Body of pancreas (tissue), 4 donors: ENCODE measurements at regions not wholly inside any gene's neighbourhood (a gene's known extent, or its start where the extent isn't known, plus 50 kb on each side); places are given as distances from the start of the nearest gene placed in this dataset.

Experiments used
- ATAC-seq: fragments of 150-250 bp; one replicate; pipeline ENCODE4 v1.9.1; 2016
- DNase-seq, 4 donors: peaks; one replicate each; pipeline ENCODE4 v3.0.0-alpha.2; 2019
- H3K27ac ChIP-seq, 4 donors: fragments of 200-600 bp; sonication (generic); 1 replicate in 3 of 4; 2 replicates in 1 of 4; pipeline versions ENCODE4 v1.5.1 to v1.6.1; 2016 to 2019; ENCODE audit warnings: mild to moderate bottlenecking in 1 of 4, mixed read lengths in 1 of 4, moderate library complexity in 1 of 4
- H3K27me3 ChIP-seq, 2 donors: fragments of 200-600 bp; sonication (generic); one replicate each; pipeline ENCODE4 v1.6.0; 2016; ENCODE audit warnings: mild to moderate bottlenecking in 1 of 2
- H3K36me3 ChIP-seq, 2 donors: fragments of 200-600 bp; sonication (generic); replicated peaks in 1 of 2; 2 replicates each; pipeline ENCODE4 v1.5.1; 2016; ENCODE audit warnings: low read depth in 2 of 2; ENCODE audit not compliant: insufficient read depth in 1 of 2
- H3K4me1 ChIP-seq: fragments of 200-600 bp; sonication (generic); one replicate; pipeline ENCODE4 v1.6.0; 2016
- H3K4me3 ChIP-seq, 2 donors: fragments of 200-600 bp; sonication (generic); 1 replicate in 1 of 2; 2 replicates in 1 of 2; pipeline ENCODE4 v1.5.1; 2016 to 2019
- H3K9me3 ChIP-seq, 3 donors: fragments of 200-600 bp; sonication (generic); 1 replicate in 2 of 3; 2 replicates in 1 of 3; pipeline ENCODE4 v1.5.1; 2016
- POLR2A ChIP-seq, 3 donors: fragments of 450-650 bp; IDR thresholded peaks; one replicate each; pipeline ENCODE4 v1.6.1; 2016; ENCODE audit warnings: antibody characterized with exemption in 3 of 3, mild to moderate bottlenecking in 2 of 3
- WGBS, 2 donors: methylation state at CpG; one replicate each; pipeline ENCODE4 v1.1.5; 2017; 5-methylcytosine and 5-hydroxymethylcytosine counted together
- intact Hi-C: fragments of 100-400 bp; cut with DNase I; formaldehyde crosslinking; loops from one replicate; pipeline ENCODE4 v1.15.1; 2023
- TF ChIP-seq, protein P1 (sequence below), 7 experiments: fragments of 450-650 bp in 4 of 7; fragments of 200-600 bp in 3 of 7; sonication (generic) in 3 of 7; IDR thresholded peaks; one replicate each; pipeline ENCODE4 v1.5.1; 2016 to 2019; ENCODE audit warnings: antibody characterized with exemption in 7 of 7

DNA sequence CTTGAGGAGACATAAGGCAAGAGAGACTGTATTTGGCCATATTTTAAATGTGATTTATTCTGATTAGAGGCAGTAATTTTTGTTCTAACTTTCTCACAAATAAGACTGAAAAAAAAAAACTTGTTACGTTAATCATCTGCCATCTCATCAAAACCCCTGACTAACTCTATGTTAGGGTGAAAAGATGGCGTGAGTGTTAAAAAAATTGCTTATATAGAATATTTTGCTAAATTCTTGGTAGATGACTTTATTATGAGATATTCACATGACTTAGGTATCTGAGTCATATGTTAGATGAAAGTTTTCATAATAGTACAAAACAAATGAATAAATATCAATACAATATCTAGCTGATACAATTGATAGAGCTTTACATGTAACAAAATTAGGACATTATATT is 1508.7 kb upstream of the TMEFF2 start:
- WGBS, 2 donors = 54 to 58% methylated on average over 2 of the region's 2 CpGs
- TF ChIP-seq, protein P1, sequence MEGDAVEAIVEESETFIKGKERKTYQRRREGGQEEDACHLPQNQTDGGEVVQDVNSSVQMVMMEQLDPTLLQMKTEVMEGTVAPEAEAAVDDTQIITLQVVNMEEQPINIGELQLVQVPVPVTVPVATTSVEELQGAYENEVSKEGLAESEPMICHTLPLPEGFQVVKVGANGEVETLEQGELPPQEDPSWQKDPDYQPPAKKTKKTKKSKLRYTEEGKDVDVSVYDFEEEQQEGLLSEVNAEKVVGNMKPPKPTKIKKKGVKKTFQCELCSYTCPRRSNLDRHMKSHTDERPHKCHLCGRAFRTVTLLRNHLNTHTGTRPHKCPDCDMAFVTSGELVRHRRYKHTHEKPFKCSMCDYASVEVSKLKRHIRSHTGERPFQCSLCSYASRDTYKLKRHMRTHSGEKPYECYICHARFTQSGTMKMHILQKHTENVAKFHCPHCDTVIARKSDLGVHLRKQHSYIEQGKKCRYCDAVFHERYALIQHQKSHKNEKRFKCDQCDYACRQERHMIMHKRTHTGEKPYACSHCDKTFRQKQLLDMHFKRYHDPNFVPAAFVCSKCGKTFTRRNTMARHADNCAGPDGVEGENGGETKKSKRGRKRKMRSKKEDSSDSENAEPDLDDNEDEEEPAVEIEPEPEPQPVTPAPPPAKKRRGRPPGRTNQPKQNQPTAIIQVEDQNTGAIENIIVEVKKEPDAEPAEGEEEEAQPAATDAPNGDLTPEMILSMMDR (IDR thresholded peaks at IDR 0.05) = no peak
- TF ChIP-seq POLR2A (IDR thresholded peaks at IDR 0.05) = no peak
- Histone ChIP-seq H3K36me3 (no peaks in the 10 kb centered on the region), H3K4me3 (no peak overlapping the region), H3K4me1 (no peaks in the 10 kb centered on the region), H3K9me3 (no peaks in the 10 kb centered on the region), H3K27ac (no peak overlapping the region), H3K27me3 (no peaks in the 10 kb centered on the region)
- no peak for ATAC-seq
- intact Hi-C loops = no loop called here
- DNase-seq = no peak

DNA sequence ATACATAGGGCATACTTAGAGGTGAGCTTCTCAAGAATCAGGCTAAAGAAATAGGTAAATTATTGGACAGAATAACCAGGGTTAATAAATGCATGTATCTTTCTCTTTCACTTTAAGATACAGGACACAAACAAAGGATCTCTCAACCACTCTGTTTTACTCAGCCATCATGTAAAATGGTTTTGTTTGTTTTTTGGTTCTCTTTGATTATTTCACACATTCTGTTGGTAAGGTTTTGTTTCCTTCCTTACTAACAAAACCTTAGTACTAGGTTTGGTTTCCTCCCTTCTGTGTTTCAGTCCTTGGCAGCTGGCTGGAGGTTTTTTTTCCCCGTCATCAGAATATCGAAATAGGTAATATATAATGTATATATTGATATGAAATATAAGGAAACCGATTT is 1506.8 kb upstream of the TMEFF2 start:
- H3K27me3 ChIP-seq = no peaks in the 10 kb centered on the region
- DNase-seq = no peak
- H3K4me3 ChIP-seq = no peak overlapping the region
- ATAC-seq = no peak
- H3K4me1 ChIP-seq = no peaks in the 10 kb centered on the region
- no peaks in the 10 kb centered on the region for H3K9me3 ChIP-seq
- intact Hi-C loops = no loop called here
- no peaks in the 10 kb centered on the region for H3K36me3 ChIP-seq
- no peak overlapping the region for H3K27ac ChIP-seq
- TF ChIP-seq POLR2A (IDR thresholded peaks at IDR 0.05) = no peak
- TF ChIP-seq, protein P1 (IDR thresholded peaks at IDR 0.05) = no peak
- 66 to 68% methylated on average over 3 of the region's 3 CpGs for WGBS, 2 donors

DNA sequence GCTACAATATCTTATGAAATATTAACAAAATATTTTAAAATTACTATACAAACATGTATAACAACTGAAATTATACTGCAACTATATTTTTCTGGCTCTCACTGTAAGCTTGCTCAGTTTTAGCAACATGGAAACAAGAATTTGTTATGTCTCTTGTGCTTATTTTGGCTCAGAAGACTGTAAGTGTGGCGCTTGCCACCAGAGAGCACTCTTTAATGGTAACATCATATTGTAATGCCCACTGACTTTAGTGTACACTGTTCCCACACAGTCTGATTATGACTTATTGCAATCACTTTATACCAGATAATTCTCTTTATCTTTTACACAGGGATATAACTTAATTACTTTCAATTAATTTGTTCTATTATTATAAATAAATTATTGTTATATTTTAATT is 1500.6 kb upstream of the TMEFF2 start:
- no peak overlapping the region for H3K4me3 ChIP-seq
- DNase-seq (no peak), ATAC-seq (no peak)
- no peak overlapping the region for H3K27ac ChIP-seq
- no peaks in the 10 kb centered on the region for H3K4me1 ChIP-seq
- H3K27me3 ChIP-seq = no peaks in the 10 kb centered on the region
- WGBS, 2 donors = 17 to 28% methylated on average over 1 of the region's 1 CpG
- TF ChIP-seq POLR2A (IDR thresholded peaks at IDR 0.05) = no peak
- TF ChIP-seq, protein P1 (IDR thresholded peaks at IDR 0.05) = no peak
- no peaks in the 10 kb centered on the region for H3K36me3 ChIP-seq
- H3K9me3 ChIP-seq = no peaks in the 10 kb centered on the region
- intact Hi-C loops = no loop called here

DNA sequence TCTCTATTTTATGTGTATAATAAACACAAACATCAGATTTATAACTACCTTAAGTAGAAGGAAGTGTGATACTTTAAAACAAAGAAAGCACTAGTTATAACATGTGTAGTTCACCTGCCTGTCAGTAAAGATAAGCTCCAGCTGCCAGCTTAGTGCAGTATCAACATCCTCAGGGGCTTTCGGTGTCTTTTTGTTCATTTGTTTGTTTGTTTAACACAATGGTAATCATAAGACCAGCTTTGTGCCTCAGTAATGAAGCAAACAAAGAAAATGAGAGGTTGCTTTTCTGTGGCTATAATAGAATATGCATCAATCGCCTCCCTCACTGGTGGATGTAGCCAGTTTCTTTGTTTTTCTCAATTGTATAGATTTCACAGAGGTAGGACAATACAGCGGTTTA is 1499.0 kb upstream of the TMEFF2 start:
- intact Hi-C loops = no loop called here
- Histone ChIP-seq H3K4me1 (no peaks in the 10 kb centered on the region), H3K27ac (no peak overlapping the region), H3K4me3 (no peak overlapping the region), H3K9me3 (no peaks in the 10 kb centered on the region), H3K27me3 (no peaks in the 10 kb centered on the region), H3K36me3 (no peaks in the 10 kb centered on the region)
- TF ChIP-seq POLR2A (IDR thresholded peaks at IDR 0.05) = no peak
- TF ChIP-seq, protein P1 (IDR thresholded peaks at IDR 0.05) = no peak
- no peak for DNase-seq
- no peak for ATAC-seq
- WGBS, 2 donors = 37 to 38% methylated on average over 3 of the region's 3 CpGs

DNA sequence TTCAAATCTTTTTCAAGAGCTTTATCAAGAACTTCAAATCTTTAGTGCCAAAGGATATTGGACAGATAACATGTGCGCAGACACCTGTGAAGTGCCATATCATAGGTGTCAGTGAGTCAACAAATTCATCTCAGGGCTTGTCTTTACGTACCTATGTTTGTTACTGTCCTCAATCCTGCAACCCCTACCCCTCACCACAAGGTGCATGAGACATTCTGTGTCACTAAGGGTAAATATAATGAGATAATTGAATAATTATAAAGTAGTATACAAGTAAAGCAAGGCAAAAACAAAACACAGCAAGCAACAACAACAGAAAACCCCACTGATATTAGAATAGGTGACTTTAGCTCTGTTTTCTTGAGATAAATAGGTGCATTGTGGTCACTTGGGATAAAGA is 1495.8 kb upstream of the TMEFF2 start:
- 35 to 47% methylated on average over 2 of the region's 2 CpGs for WGBS, 2 donors
- H3K4me3 ChIP-seq = no peak overlapping the region
- no peaks in the 10 kb centered on the region for H3K4me1 ChIP-seq
- DNase-seq (no peak), ATAC-seq (no peak)
- H3K36me3 ChIP-seq = no peaks in the 10 kb centered on the region
- no peaks in the 10 kb centered on the region for H3K9me3 ChIP-seq
- no peaks in the 10 kb centered on the region for H3K27me3 ChIP-seq
- no peak overlapping the region for H3K27ac ChIP-seq
- intact Hi-C loops = no loop called here
- no peak for TF ChIP-seq POLR2A (IDR thresholded peaks at IDR 0.05)
- TF ChIP-seq, protein P1 (IDR thresholded peaks at IDR 0.05) = no peak
